Non-pigmented ciliary epithelial cell (primary cell): ENCODE measurements at regions not wholly inside any gene's neighbourhood (a gene's known extent, or its start where the extent isn't known, plus 50 kb on each side); places are given as distances from the start of the nearest gene placed in this dataset.

Source experiments
- DNase-seq: peaks from one replicate; pipeline ENCODE4 v3.0.0-alpha.2; 2010; ENCODE audit warnings: low read depth

DNA sequence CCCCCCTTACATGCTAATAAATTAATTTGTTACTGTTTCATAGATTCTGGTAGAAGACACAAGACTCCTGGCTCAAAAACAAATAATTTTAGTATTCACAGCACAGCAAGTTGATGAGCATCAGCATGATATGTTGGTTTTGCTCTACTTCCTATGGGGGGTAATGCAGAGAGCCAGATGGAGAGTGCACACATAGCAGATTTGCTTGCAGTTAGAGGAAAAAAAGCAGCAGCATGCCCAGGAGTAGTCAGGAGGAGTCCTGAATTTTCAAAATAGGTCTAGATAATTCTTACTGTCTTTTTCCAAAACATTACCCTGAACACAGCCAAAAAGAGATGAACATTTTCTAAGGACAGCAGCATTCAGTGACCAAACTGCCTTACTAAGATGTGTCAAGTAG is 261.3 kb downstream of the COX7C start:
- DNase-seq = no peak

DNA sequence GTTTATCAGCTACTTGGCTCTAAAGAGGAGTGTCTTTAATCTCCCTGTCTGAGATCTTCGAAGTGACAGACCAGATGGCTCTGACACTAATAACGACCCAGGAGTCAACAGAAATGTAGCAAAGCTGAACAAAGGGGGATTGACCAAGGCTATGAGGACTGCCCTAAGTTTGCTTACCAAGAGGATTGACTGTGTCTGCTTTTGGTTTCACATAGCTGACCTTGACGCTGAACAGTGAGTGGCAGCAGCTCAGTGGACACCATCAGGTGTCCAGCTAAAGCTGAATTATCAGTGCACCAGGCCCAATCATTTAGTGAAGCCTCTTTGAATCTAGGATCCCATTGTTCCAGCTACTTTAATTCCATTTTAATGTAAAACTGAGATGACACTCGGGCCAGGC is 262.6 kb downstream of the COX7C start:
- no peak for DNase-seq

DNA sequence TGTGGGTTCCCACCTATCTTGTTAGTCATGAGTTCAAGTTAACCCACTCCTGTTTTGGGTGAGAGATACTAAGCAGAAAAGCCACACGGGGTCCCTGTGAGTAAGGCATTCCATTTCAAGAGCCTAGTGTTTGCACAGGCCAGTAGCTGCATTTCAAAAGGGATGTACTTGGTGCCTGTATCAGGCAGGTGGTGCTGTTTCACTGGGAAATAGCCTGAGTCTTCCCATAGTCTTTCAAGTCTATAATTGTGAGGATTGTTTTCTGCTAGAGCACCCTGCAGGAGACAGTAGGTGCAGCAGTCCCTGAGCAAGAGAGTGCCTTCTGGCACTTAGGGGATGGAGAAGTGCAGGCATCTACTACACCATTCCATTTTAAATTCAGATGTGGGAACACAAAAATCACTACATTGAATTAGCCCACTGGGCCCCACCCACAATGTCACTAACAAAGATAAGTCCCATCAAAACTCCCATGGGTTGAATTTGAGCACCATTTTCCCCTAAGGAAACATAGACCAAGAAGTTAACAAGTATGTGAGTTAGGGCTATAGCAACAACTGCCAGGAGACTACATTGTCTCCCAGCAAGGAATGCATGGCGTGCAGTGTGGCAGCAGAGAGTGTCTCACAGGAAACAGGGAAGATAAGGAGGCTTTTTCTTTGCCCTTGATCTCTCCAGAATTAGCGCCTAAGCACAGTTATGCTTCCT is 263.2 kb downstream of the COX7C start:
- peak; percentile 73 for DNase-seq

DNA sequence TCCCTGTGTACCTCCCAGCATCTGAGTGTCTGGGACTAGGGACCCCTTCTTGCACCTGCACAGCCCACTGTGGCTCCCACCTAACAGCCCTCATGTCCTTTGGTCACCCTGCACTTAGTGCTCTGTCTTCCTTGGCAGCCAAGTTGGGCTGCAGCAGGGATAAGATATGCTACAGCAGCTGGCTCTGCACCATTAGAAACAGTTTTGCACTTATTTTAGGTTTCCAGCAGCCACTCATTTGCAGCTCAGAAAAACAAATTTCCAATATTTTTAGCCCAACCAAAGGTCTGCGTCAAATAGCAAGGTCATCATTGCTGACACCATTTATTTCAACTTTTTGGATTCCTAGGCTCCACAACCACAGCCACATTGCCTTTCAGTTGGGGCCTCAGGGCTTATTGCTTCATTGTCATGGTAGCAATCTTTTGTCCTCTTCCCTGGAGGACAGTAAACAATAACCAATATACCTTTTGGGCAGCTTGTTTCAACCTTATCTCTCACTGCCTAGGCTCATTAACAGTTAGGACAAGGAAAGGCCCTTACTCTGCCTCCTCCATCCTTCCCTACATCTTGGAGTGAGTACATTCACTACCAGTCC is 263.9 kb downstream of the COX7C start:
- no peak for DNase-seq

DNA sequence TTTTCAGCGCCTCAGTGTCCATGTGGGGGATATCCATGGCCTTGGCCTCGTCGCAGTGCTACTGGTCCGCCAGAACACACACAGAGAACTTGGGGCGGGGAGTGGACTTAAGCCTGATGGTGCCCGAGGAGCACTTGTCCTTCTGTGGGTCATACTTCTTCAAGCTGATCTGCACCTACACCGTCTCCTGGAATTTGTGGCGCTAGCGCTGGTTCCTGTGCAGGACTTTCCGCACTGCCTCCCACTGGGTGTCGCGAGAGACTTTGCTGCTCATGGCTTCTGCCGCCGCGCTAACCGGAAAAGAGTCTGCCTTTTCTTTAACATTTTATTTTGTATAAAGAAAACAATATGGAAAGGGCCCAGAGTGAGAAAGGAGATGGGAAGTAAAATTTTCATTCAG is 266.9 kb downstream of the COX7C start:
- no peak for DNase-seq

DNA sequence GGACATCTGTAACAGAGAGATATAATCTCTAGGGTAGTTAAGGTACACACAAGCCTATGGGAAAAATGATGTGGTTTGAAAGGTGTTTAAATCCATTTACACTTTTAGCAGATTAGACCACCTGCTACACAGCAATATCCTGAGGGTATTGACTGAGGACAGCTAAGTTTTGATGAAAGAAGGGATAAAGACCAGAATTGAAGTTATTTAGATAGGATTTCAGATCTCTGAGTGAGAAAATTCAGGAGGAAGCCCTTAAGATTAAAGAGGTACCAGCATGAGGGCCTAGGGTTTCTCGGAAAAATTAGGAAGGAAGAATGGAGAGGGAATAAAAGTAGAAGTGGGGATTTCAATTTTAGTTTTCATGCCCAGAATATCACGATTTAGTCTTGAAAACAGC is 267.3 kb downstream of the COX7C start:
- DNase-seq = no peak

DNA sequence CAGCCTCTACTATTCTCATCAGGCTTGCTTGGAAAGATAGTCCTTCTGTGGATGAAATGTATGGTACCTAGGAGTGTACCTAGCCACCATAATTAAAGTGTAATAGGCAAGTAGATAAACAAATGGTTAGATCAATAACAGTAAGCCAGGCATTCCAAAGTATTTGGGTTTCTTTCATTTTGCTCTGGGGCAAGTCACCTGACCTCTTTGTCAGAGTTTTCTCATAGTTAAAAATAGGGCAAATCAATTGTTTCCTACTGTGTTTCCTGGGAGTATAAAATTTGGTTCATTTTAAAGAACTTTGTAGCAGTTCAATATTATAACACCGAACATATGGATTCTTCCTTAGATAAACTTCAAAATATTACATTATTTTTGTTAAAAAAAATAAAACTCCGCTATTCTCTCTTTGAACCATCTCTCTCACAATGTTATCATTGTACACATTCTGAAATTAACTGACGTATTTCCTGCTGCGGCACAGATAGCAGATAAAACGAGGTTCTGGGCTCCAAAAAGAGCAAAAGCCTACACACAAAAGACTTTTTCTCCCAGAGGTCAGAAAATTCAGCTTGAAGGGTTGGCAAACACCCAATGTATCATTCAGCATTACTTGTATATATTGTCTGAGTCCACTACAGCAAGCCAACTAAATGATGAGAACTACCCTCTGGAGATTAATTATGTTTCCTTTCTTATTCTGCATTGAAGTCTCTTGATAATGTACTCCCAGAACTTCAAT is 267.9 kb downstream of the COX7C start:
- DNase-seq = no peak

DNA sequence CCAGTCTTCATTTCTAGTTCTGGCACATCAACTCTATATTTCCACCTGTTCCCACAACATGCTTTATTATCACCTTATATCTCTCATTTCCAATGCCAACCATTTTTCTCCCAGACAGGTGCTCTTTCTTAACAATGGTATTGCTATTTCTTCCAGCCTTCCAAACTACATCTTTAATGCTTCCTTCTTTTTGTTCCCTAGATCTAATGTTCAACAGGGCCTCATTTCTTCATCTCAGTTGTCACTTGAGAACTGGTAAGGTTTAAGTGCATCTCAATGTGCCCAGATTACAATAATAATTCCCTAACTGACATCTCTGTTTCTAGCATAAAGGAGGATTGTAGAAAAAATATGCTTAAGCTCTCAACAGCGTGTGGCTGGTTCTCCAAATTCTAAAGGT is 272.6 kb downstream of the COX7C start:
- no peak for DNase-seq

DNA sequence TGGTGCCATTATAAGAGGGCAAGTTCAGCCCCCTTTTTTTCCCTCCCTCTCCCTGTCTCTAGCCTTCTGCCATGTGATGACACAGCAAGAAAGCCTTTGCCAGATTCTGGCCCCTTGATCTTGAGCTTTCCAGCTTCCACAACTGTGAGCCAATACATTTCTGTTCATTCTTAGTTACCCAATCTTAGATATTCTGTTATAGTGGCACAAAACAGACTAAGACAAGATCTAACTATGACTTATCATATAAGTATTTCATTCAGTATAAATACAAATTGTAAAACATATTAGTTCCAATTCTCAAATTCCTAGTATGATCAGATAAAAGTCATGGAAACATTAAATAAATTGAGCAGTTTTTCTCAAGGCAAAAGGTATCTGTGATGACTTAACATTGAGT is 276.3 kb downstream of the COX7C start:
- no peak for DNase-seq

DNA sequence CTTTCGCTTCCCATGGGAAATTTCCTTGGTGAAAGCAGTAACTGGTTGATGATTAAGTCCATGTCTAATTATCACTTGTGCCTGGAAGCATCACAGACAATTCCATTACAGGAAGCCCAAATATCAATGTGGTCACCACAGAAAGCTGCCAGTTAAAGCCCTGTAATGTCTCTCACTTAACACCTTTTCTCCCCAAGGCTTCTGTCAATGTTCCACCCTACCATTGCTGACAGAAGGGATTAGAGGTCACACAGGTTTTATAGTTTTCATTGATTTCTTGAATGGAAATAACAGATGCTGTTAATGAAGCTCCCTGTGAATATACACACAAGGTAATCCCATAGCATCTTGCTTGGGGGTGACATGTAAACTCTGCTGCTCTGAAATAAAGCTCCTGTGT is 279.2 kb downstream of the COX7C start:
- no peak for DNase-seq

DNA sequence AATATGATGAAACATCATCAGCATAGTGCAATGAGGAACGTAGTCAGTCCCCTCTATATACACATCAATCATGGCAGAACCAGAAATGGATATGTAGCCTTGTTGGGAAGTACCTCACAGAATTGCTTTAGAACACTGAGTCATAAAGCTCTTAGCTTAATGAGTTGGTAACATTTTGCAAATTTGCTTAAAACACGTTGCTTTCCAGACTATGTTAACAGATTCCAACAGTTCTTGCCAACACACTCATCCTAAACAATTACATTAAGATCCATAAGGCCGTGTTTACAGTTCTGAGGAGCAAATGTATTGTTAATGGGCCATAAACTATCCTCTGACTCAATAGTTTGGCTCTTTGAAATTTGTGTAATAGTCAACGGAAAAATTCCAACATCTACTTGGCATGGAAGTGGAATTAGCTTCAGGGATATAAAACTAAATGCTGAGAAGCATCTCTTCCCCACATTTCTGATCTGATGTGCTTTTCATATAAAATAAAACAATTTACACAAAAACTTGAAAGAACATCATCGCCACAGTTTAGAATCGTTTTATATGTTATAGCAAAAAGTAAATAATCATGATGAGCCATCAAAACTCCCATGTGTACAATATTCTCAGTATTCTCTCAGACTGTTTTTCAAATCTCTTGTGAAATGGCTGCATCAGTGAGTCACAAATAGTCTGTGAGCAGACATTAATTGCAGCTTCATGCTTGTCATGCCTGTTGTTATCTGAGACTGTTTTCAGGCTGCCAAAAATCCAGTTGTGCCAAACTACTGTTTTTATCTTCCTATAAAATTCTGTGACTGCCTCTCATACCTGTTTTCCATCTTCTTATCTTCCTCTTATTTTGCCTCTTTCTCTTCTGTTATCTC is 291.9 kb downstream of the COX7C start:
- DNase-seq = no peak

DNA sequence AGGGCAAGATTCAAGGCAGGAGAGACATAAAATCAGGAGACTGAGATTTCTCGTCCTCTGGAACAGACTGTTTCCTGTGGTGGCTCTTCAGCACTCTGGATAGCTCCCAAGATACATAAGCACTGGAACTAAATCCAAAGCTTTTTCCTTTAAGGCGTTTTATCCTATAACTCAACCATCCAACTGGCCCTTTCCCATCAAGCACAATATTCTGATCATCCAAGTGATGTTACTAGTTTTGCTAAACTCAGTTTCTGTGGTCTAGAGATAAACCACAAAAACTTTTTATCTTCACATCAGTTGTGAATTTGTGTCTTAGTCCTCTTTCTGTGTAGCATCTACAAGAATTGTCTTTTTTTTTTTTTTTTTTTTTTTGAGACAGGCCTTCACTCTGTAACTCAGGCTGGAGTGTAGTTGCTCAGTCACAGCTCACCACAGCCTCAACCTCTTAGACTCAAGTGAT is 299.4 kb downstream of the COX7C start:
- no peak for DNase-seq

DNA sequence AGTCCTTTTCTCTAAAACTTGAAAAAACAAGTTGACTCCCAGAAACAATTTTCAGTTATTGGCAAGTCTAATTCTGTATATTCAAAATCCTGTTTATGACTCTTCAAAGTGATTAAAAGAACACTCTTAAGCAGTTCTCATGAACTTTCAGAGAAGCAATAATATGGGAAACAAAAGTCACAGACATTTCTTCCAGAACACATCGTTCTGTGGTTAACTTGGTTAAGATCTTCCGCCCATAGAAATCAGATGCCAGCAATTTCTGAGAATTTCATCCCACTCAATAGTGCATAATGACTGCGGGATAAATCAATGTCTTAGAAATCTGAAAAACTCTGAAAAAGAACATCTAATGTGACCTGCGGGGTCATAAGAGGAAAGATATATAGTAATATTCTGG is 300.5 kb downstream of the COX7C start:
- DNase-seq = no peak

DNA sequence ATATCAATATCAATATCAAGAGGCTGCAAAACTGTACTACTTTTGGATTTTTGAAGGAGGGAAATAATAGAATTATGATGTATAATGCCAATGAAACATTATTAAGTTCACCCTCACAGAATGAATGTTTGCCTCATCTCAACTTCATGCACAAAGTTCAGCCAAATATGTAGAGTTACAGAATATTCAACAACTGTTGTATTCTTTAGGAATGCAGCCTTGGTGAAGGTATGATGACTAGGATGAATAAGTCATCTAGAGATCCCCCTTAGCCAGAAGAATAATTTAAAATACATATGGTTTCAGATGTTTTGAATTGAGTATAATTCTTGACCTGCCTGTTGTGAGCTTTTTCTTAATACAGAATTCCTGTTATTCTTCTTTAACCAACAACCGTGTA is 308.3 kb downstream of the COX7C start:
- no peak for DNase-seq

DNA sequence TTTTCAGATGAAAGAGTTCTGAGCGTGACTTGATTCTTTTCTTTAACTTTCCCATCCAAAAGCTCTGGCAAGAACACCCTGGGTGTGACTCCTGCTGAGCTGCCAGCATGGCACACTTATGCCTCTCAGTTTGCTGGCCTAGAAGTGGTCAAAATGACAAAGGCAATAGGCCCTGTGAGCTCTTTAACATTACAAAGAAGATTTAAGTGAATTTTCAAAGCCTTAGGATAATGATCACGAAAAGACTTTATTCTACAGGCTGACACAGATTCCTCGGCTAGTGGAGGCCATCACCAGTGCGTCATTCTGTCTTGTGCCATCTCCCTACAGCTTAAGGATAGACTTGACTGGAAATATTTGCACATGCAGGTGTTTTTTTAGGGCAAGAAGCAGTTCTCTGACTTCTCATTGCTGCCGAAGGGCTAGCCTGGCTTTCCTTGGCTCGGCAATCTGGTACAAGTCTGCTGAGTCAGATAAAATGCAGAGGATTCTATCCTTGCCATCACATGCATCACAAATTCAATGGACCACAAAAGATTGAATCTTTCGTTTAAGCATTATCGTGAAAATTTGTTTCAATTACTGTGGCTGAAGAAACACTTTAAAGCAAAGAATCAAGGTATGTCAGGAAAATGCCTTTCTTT is 311.5 kb downstream of the COX7C start:
- DNase-seq = no peak

DNA sequence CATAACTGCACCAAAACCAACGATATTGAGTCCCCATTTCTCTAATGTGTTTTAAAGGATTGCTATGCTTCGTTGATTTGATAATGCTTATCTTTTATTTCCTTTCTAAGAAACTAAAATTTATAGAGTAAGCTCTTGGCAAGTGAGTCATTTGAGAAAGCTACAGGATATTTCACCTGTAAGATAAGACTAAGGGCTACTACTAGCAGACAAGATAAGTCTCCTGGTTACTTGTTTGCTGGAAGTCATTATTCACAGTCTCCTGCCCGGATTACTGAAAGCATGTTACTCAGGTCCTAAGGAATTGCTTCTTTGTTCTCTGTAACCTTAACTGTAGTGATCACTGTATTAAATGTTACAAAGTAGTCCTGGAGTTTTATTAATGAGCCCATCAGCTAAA is 315.9 kb upstream of the RASA1 start:
- DNase-seq = no peak

DNA sequence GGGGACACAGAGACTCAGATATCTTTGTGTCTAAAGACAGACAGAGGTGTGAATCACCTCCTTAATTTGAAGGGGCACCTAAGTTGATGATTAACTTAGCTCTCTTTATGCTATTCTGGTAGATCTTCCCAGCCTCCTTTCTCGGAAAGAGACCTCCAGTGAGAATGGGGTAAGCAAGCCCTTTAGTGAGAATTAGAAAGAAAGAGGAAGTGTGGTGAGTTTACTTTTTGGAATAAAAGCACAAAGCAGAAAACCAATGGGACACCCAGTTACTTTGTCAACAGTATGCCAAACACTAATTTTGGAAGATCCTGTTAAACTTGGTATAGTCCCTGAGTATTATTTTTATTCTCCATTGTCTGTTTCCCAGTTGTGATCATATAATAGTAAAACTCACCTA is 302.8 kb upstream of the RASA1 start:
- no peak for DNase-seq

DNA sequence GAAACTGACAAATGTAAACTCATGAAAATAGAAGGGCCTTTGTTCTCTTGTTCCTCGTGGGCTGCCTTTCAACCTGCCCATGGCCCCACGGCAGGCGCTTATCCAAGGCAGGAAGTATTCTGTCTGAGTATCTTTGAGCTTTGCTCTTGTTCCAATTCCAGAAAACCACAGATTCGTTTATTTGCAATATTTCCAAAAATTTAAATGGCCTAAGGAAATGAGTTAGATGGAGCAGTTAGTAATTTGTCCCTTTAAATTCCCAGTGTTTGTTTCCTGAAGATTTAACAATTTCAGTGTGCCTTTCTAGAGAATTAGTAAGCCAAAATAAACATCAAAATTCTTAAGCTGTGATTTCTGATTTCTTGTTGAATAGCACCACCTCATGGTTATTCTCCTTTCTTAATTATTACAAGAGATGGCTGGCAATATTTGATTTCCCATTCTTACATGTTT is 299.4 kb upstream of the RASA1 start:
- peak; percentile 17 for DNase-seq

DNA sequence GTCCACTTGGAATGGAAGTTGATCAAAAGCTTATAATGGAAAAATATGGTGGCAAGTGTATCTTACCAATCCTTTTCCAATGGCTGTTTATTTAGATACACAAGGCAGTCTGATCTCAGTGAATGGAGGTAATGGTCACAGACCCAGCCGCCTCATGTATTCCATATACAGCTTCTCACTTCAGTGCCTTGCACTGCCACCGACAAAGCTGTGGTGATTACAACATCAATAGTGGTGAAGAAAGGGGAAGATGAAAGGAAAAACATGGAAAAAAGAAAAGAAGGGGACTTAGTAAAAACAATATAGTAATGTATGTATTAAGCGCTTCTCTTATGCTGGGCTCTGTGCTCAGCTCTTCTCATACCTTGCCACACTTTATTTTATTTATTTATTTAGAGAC is 297.3 kb upstream of the RASA1 start:
- DNase-seq = no peak

DNA sequence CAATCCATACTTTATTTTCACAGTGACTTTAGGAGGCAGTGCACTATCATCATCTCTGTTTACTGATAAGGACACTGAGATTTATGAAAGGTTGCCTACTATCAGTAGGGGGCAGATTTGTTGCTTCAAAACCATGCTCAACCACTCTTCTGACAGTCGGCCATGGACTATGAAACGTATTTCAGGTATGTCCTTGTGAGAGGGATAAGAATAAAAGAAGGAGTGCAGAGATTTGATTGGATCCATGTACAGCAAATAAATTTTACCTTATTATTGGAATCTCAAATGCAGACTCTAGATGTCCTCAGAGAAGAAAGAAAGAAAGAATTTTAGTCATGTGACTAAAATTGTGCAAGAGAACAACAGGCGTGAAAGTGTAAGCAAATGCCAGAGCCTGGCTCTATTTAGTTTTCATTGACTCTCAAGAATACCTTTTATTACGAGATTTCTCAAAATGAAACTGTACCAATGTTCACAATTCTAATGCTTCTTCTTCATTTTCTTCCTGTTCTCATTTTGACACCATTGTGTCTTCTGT is 296.6 kb upstream of the RASA1 start:
- no peak for DNase-seq

DNA sequence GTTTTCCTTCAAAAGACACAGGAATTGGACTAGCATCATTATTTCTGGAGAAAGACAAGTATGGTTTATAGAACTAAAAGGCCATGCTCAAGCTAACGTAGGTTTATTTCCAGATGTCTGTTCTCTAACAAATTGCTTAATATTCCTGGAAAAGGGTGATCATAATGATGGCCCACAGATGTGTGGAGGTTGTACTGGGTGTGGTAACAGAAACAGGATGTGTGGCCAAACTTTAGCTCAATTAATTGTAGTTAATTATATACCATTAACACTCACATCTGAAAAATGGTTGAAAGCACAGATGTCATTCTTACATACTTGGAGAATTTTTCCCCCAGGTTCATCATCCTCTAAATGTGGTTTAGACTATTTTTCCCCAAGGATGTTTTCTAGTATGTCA is 292.7 kb upstream of the RASA1 start:
- no peak for DNase-seq

DNA sequence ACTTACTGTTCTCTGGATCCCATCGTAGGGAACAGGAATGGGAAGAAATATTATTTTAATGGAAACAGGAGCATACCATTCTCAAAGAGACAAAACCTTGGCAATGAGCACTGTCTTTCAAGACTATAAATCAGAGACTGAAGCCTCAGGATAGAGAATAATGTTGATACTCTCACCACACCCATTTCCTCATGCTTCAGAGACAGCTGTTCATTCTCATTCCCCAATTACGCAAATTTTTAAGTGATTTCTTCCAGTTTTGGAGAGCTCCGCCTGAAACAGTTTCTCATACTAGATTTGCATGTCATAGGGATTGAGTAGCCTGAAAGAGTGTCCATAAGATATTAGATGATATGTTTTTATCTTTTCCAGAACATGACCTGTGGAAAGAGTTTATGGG is 290.5 kb upstream of the RASA1 start:
- DNase-seq = no peak
